CD8-positive, alpha-beta memory T cell (primary cell): ENCODE measurements at regions not wholly inside any gene's neighbourhood (a gene's known extent, or its start where the extent isn't known, plus 50 kb on each side); places are given as distances from the start of the nearest gene placed in this dataset.

Source experiments
- CTCF ChIA-PET: fragments of 350-600 bp; sonication (Branson Sonifier 250); formaldehyde crosslinking; loops from one replicate; lab custom pipeline; 2021; ENCODE audit warnings: antibody characterized with exemption; lab: Charles Lee
- POLR2A ChIA-PET: fragments of 350-600 bp; sonication (Branson Sonifier 250); formaldehyde crosslinking; loops from one replicate; lab custom pipeline; 2021; ENCODE audit warnings: antibody characterized with exemption; lab: Charles Lee
- DNase-seq, 5 donors: peaks; one replicate each; pipeline versions ENCODE4 v3.0.0 to v3.0.0-alpha.2; 2020 to 2022; ENCODE audit warnings: mixed read lengths in 1 of 5
- H3K27ac ChIP-seq: one replicate; pipeline ENCODE4 v1.7.0; 2013; ENCODE audit warnings: low read depth, mild to moderate bottlenecking, low read length, moderate library complexity
- H3K27me3 ChIP-seq: 2 replicates; pipeline ENCODE4 v1.7.0; 2013; ENCODE audit warnings: low read length, mild to moderate bottlenecking; ENCODE audit not compliant: insufficient read depth, poor library complexity, severe bottlenecking
- H3K36me3 ChIP-seq: 2 replicates; pipeline ENCODE4 v1.7.0; 2013; ENCODE audit warnings: mild to moderate bottlenecking, low read length, moderate library complexity; ENCODE audit not compliant: insufficient read depth
- H3K4me1 ChIP-seq: 2 replicates; pipeline ENCODE4 v1.7.0; 2013; ENCODE audit warnings: mild to moderate bottlenecking, low read length, moderate library complexity; ENCODE audit not compliant: insufficient read depth
- H3K4me3 ChIP-seq: 2 replicates; pipeline ENCODE4 v1.7.0; 2013; ENCODE audit warnings: mild to moderate bottlenecking, low read length
- H3K9me3 ChIP-seq: 2 replicates; pipeline ENCODE4 v1.7.0; 2013; ENCODE audit warnings: mild to moderate bottlenecking, low read length
- H3K27ac Mint-ChIP-seq, 8 donors: one replicate each; pipeline ENCODE4 v1.8.0; 2020 to 2021; ENCODE audit warnings: mixed read lengths in 8 of 8, mild to moderate bottlenecking in 6 of 8, inconsistent platforms in 3 of 8, moderate library complexity in 3 of 8
- H3K27me3 Mint-ChIP-seq, 2 donors: one replicate each; pipeline ENCODE4 v1.8.0; 2020 to 2021; ENCODE audit warnings: mixed read lengths in 2 of 2, mild to moderate bottlenecking in 1 of 2, moderate library complexity in 1 of 2
- H3K36me3 Mint-ChIP-seq, 3 donors: one replicate each; pipeline ENCODE4 v1.8.0; 2020 to 2021; ENCODE audit warnings: mixed read lengths in 3 of 3, inconsistent platforms in 1 of 3, mild to moderate bottlenecking in 1 of 3
- H3K4me1 Mint-ChIP-seq, 3 donors: one replicate each; pipeline ENCODE4 v1.8.0; 2020 to 2021; ENCODE audit warnings: mixed read lengths in 3 of 3, inconsistent platforms in 1 of 3, mild to moderate bottlenecking in 1 of 3
- H3K4me3 Mint-ChIP-seq, 7 donors: one replicate each; pipeline ENCODE4 v1.8.0; 2020 to 2021; ENCODE audit warnings: mixed read lengths in 7 of 7, mild to moderate bottlenecking in 6 of 7, moderate library complexity in 4 of 7, inconsistent platforms in 2 of 7
- H3K9me3 Mint-ChIP-seq, 5 donors: one replicate each; pipeline ENCODE4 v1.8.0; 2020 to 2022; ENCODE audit warnings: mixed read lengths in 5 of 5, mild to moderate bottlenecking in 3 of 5, moderate library complexity in 2 of 5, inconsistent platforms in 1 of 5

DNA sequence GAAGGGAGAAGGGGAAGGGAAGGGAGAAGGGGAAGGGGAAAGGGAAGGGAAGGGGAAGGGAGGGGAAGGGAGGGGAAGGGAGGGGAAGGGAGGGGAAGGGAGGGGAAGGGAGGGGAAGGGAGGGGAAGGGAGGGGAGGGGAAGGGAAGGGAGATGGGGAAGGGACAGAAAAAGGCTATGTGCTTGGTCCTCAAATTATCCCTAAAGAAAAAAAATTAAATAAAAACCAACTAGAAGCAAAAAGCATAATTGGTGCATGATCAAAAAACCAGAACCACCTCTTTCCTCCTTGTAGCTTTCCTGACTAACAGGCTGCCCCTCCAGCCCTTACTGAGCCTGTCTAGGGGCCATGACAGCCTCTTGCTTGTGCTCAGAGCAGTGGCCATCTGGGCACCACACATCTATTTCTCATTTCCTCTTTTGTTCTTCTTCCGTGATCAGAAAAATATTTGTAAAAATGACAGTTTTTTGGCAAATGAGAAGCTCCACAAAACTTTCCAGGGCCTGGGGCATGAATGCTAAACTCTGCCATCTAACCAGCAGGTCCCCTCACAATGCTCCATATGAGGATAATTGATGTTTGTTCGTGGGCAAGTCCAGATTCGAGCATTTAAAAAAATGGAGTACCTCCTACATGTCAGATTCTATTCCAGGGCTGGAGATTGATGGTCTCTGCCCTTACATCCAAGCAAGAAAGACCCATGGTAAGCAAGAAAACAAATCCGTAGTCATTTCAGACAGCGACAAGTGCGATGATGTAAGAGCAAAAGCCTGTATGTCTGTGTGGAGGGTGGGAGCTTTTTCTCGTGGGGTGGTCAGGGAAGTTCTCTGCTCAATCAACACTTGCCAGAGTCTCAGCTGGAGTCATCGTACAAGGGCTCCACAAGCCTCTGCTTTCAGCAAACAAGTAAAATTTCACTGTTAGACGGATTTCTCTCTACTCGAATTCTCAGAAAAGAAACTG is 320.9 kb downstream of the WDR11 start:
- H3K27me3 Mint-ChIP-seq, result peaks cover 0 to 4% of the 10 kb centered on the region in 2 donors
- no peak for DNase-seq
- H3K9me3 Mint-ChIP-seq, result peaks cover 0 to 2% (median 0%) of the 10 kb centered on the region in 5 donors
- POLR2A ChIA-PET, result no interaction called here
- Histone ChIP-seq H3K27ac (no peak overlapping the region), H3K36me3 (no peaks in the 10 kb centered on the region), H3K9me3 (no peaks in the 10 kb centered on the region), H3K4me1 (no peaks in the 10 kb centered on the region), H3K27me3 (no peaks in the 10 kb centered on the region), H3K4me3 (no peak overlapping the region)
- CTCF ChIA-PET, result no interaction called here
- H3K36me3 Mint-ChIP-seq, result no peaks in the 10 kb centered on the region
- no peak overlapping the region for H3K27ac Mint-ChIP-seq
- H3K4me3 Mint-ChIP-seq, result no peak overlapping the region
- H3K4me1 Mint-ChIP-seq, result no peaks in the 10 kb centered on the region

DNA sequence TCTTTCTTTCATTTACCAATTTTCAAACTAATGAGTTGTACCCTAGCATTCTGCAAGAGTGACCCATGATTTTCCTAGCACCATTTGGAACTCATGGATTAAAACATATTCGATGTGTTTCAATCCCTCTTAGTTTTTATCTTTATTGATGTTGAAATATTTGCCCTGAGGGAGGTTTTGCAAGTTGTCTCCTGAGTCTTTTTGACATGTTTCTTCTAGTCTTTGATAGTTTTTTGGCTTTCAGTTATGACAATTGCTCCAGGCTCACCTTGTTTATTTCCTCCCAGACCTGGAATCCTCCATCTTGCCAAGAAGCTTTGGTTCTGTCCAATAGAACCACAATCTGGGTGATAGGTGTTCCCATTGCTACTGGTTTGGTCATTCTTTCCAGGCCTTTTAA is 327.8 kb downstream of the WDR11 start:
- Histone ChIP-seq H3K9me3 (no peaks in the 10 kb centered on the region), H3K4me1 (no peaks in the 10 kb centered on the region), H3K36me3 (no peaks in the 10 kb centered on the region), H3K27ac (no peak overlapping the region), H3K27me3 (no peaks in the 10 kb centered on the region), H3K4me3 (no peak overlapping the region)
- POLR2A ChIA-PET, result no interaction called here
- CTCF ChIA-PET, result no interaction called here
- Mint-ChIP-seq H3K27ac (no peak overlapping the region), H3K27me3 (no peaks in the 10 kb centered on the region), H3K9me3 (peaks cover 0 to 5% (median 0%) of the 10 kb centered on the region in 5 donors), H3K36me3 (no peaks in the 10 kb centered on the region), H3K4me3 (no peak overlapping the region), H3K4me1 (no peaks in the 10 kb centered on the region)
- DNase-seq, result no peak

DNA sequence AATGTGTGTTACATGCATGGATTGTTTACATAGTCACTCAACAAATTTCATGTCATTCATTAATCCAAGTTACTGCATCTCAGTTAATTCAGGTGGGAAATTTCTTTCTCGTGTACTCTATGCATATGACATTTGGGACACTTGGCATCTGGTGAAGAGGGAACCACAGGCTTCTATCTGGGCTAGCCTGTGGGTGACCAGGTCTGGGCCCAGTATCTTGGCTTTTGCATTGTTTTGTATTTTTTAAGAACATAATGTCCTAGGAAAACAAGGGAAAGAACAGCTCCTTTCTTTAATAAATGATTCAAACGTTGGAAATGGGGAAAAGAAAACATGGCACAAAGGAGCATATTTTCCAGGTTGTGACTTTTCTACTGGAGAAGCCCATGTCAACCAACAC is 331.1 kb downstream of the WDR11 start:
- CTCF ChIA-PET, result no interaction called here
- no peak for DNase-seq
- Mint-ChIP-seq H3K4me1 (no peaks in the 10 kb centered on the region), H3K4me3 (no peak overlapping the region), H3K27me3 (no peaks in the 10 kb centered on the region), H3K27ac (no peak overlapping the region), H3K9me3 (peaks cover 0 to 8% (median 0%) of the 10 kb centered on the region in 5 donors), H3K36me3 (no peaks in the 10 kb centered on the region)
- H3K27ac ChIP-seq, result no peak overlapping the region
- no peaks in the 10 kb centered on the region for H3K9me3 ChIP-seq
- no peaks in the 10 kb centered on the region for H3K27me3 ChIP-seq
- H3K4me3 ChIP-seq, result no peak overlapping the region
- no peaks in the 10 kb centered on the region for H3K4me1 ChIP-seq
- POLR2A ChIA-PET, result no interaction called here
- H3K36me3 ChIP-seq, result no peaks in the 10 kb centered on the region

DNA sequence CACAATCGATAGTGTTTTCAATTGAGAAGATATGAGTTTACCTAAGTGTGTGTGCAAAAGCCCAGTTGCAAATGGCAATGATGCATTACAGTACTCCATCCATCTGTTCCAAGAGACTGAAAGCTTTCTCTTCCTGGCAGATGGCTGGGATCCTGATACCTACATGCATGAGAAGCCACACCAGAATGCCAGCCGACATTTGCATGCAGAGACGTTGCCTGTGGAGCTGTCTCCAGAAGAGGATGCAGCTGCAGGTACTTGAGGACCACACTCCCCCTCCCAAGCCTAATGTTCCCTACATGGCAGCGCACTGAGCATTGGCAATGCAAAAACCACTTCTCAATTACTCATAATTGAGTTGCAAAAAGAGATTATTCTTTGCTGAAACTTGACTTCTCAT is 332.1 kb downstream of the WDR11 start:
- POLR2A ChIA-PET, result no interaction called here
- DNase-seq, result no peak
- H3K4me1 Mint-ChIP-seq, result no peaks in the 10 kb centered on the region
- Histone ChIP-seq H3K27ac (no peak overlapping the region), H3K4me1 (no peaks in the 10 kb centered on the region), H3K4me3 (no peak overlapping the region), H3K9me3 (no peaks in the 10 kb centered on the region), H3K36me3 (no peaks in the 10 kb centered on the region), H3K27me3 (no peaks in the 10 kb centered on the region)
- CTCF ChIA-PET, result no interaction called here
- peak overlapping the region in 1 of 8 donors; percentile 23 for H3K27ac Mint-ChIP-seq
- H3K9me3 Mint-ChIP-seq, result peaks cover 0 to 8% (median 0%) of the 10 kb centered on the region in 5 donors
- H3K27me3 Mint-ChIP-seq, result no peaks in the 10 kb centered on the region
- H3K4me3 Mint-ChIP-seq, result no peak overlapping the region
- no peaks in the 10 kb centered on the region for H3K36me3 Mint-ChIP-seq

DNA sequence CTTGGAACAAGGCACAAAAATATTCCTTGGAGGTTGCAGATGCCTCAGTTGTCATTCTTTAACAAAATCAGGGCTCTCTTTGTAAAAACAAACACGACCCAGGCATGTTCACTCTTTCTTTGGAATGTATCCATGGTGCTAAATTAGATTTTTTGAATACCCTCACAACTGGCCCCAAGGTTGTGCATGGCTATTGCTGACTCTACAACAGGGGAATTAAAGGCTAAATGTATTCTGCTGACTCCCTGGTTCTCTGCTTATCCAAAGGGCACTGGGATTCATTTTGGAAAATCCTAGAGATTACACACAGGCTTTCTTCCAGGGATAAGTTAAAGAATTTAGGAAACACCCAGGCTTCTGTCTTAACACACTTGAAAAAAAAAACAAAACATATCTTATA is 332.5 kb downstream of the WDR11 start:
- no peak overlapping the region for H3K4me3 ChIP-seq
- no peaks in the 10 kb centered on the region for H3K36me3 ChIP-seq
- Mint-ChIP-seq H3K4me1 (no peaks in the 10 kb centered on the region), H3K27me3 (no peaks in the 10 kb centered on the region), H3K9me3 (peaks cover 0 to 8% (median 0%) of the 10 kb centered on the region in 5 donors), H3K36me3 (no peaks in the 10 kb centered on the region), H3K4me3 (no peak overlapping the region), H3K27ac (no peak overlapping the region)
- no peak overlapping the region for H3K27ac ChIP-seq
- no peaks in the 10 kb centered on the region for H3K4me1 ChIP-seq
- ChIA-PET CTCF (no interaction called here), POLR2A (no interaction called here)
- no peaks in the 10 kb centered on the region for H3K9me3 ChIP-seq
- no peak for DNase-seq
- no peaks in the 10 kb centered on the region for H3K27me3 ChIP-seq

DNA sequence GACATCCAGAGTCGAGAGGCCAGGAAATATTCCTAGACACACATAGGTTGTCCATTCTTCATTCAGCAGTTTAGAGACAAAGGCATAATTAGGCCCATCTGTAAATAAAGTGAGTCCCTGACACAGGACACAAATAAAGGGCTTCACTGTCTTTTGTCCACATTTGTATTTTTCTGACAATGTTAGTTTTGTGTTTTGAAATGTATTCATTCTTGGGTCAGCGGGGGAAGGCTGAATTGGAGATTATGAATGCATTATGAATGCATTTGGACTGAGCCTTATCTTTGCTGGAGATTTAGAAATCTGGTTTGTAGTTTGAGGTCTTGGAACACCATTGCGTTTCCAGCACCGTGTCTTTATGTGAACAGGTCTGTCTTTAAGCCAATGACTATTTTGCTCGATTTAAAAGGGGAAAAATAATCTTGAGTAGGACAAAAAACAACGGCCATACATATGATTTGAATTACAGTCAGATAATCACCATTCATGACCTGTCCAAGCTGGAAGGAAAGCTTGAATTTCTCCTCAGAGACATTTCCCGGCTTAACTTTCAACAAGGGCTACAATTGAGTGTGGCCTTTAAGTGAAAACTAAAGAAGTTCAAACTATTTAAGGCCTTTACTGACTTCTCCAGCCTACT is 334.8 kb downstream of the WDR11 start:
- Mint-ChIP-seq H3K9me3 (peaks cover 0 to 8% (median 0%) of the 10 kb centered on the region in 5 donors), H3K36me3 (no peaks in the 10 kb centered on the region), H3K27ac (no peak overlapping the region), H3K4me3 (no peak overlapping the region), H3K27me3 (no peaks in the 10 kb centered on the region), H3K4me1 (no peaks in the 10 kb centered on the region)
- ChIA-PET CTCF (no interaction called here), POLR2A (no interaction called here)
- no peak for DNase-seq
- H3K4me1 ChIP-seq, result no peaks in the 10 kb centered on the region
- H3K36me3 ChIP-seq, result no peaks in the 10 kb centered on the region
- H3K27ac ChIP-seq, result no peak overlapping the region
- H3K27me3 ChIP-seq, result no peaks in the 10 kb centered on the region
- H3K9me3 ChIP-seq, result no peaks in the 10 kb centered on the region
- H3K4me3 ChIP-seq, result no peak overlapping the region

DNA sequence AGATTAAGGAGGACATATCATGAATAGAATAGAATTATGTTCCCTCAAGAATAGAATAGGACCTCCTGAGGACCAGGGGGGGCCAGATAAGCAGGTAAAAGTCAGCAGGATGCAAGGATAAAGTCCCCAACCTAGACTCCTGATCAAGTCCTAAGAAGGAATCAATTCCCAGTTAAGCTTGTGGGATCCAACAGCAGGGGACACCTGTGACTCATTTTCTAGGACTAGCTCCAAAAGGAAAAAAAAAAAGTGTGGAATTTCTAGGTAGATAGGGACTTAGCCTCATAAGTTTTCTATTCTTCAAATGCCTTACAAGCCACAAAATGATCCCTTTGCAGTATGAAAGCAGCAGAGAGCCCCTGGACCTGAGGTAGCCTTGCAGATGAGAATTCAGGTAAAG is 336.2 kb downstream of the WDR11 start:
- Histone ChIP-seq H3K9me3 (no peaks in the 10 kb centered on the region), H3K27me3 (no peaks in the 10 kb centered on the region), H3K4me3 (no peak overlapping the region), H3K4me1 (no peaks in the 10 kb centered on the region), H3K36me3 (no peaks in the 10 kb centered on the region), H3K27ac (no peak overlapping the region)
- H3K4me1 Mint-ChIP-seq, result no peaks in the 10 kb centered on the region
- ChIA-PET POLR2A (no interaction called here), CTCF (no interaction called here)
- H3K27ac Mint-ChIP-seq, result no peak overlapping the region
- no peak overlapping the region for H3K4me3 Mint-ChIP-seq
- H3K36me3 Mint-ChIP-seq, result no peaks in the 10 kb centered on the region
- H3K27me3 Mint-ChIP-seq, result no peaks in the 10 kb centered on the region
- DNase-seq, result no peak
- peaks cover 0 to 3% (median 0%) of the 10 kb centered on the region in 5 donors for H3K9me3 Mint-ChIP-seq

DNA sequence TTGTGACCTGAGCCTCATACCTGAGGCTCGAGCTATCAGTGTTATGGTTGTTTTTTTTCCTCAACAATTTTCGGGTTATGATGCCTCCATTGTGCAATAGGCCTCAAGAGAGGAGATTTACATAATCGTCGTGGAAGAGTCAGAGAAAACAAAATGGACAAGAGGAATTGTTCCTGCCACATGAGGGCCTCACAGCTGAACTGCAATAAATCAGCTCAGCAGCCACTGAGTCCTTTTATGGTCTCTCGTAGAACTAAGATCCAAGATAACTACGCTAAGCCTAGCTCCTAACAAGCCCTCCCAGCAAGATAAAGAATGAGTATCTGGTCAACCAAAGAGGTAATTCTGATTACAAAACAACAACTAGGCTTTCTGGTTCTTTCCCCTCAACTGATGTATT is 336.8 kb downstream of the WDR11 start:
- no peaks in the 10 kb centered on the region for H3K27me3 ChIP-seq
- Mint-ChIP-seq H3K4me1 (no peaks in the 10 kb centered on the region), H3K27me3 (no peaks in the 10 kb centered on the region), H3K27ac (no peak overlapping the region), H3K4me3 (no peak overlapping the region), H3K9me3 (peaks cover 0 to 3% (median under 1%) of the 10 kb centered on the region in 5 donors), H3K36me3 (no peaks in the 10 kb centered on the region)
- no peaks in the 10 kb centered on the region for H3K9me3 ChIP-seq
- no peak overlapping the region for H3K4me3 ChIP-seq
- DNase-seq, result no peak
- H3K36me3 ChIP-seq, result no peaks in the 10 kb centered on the region
- ChIA-PET CTCF (no interaction called here), POLR2A (no interaction called here)
- no peaks in the 10 kb centered on the region for H3K4me1 ChIP-seq
- no peak overlapping the region for H3K27ac ChIP-seq
